ENCODE measurements at regions not wholly inside any gene's neighbourhood (a gene's known extent, or its start where the extent isn't known, plus 50 kb on each side); places are given as distances from the start of the nearest gene placed in this dataset.

- TF ChIP-seq POLR2A (IDR thresholded peaks at IDR 0.05; ENCODE audit: low read depth, low read length) = no peak
- TF ChIP-seq TAF1 (IDR thresholded peaks at IDR 0.05; ENCODE audit: low read depth, low read length) = no peak
- TF ChIP-seq POLR2AphosphoS5 (IDR thresholded peaks at IDR 0.05; ENCODE audit: low read depth, low read length) = no peak
- TF ChIP-seq PAX5 (IDR thresholded peaks at IDR 0.05; ENCODE audit: insufficient read depth, low read length, severe bottlenecking) = no peak
- TF ChIP-seq SPI1 (IDR thresholded peaks at IDR 0.05; ENCODE audit: low read depth, low read length) = no peak
These were observed 199.3 kb upstream of the PDE4D start for GRCh38 chr5:60092671-60093422.

Data from GM12891 (cell line).